A549 (cell line): ENCODE measurements at regions not wholly inside any gene's neighbourhood (a gene's known extent, or its start where the extent isn't known, plus 50 kb on each side); places are given as distances from the start of the nearest gene placed in this dataset.

Experiments used
- CBX8 ChIP-seq: fragments of 200-600 bp; sonication (generic); IDR thresholded peaks from 2 replicates; pipeline ENCODE4 v1.6.1; 2016
- CTCF ChIP-seq: fragments of >200 bp; sonication (Bioruptor Twin); formaldehyde crosslinking; IDR thresholded peaks from 3 replicates; pipeline ENCODE4 v1.5.1; 2016
- EP300 ChIP-seq, 2 experiments: fragments of >200 bp; sonication (Bioruptor Twin); formaldehyde crosslinking; IDR thresholded peaks; 2 replicates in 1 of 2; 3 replicates in 1 of 2; pipeline ENCODE4 v1.6.1; 2016 to 2017
- HOXA7 ChIP-seq: fragments of 250-450 bp; sonication (Bioruptor Pico); IDR thresholded peaks from 2 replicates; pipeline ENCODE4 v1.5.0; 2020; ENCODE audit warnings: mild to moderate bottlenecking, moderate library complexity
- HOXB5 ChIP-seq: fragments of 250-450 bp; sonication (Bioruptor Pico); IDR thresholded peaks from 2 replicates; pipeline ENCODE4 v1.5.0; 2020; ENCODE audit warnings: mild to moderate bottlenecking, moderate library complexity
- MYC ChIP-seq: IDR thresholded peaks from 2 replicates; pipeline ENCODE4 v1.6.1; 2012; ENCODE audit warnings: mild to moderate bottlenecking, inconsistent platforms, low read length, improper control_type of control experiment, borderline replicate concordance
- POLR2A ChIP-seq: IDR thresholded peaks from 2 replicates; pipeline ENCODE4 v1.6.1; 2012; ENCODE audit warnings: mild to moderate bottlenecking, low read length
- RNF2 ChIP-seq: fragments of 200-600 bp; sonication (generic); IDR thresholded peaks from 2 replicates; pipeline ENCODE4 v1.6.1; 2016; ENCODE audit warnings: low read depth, mild to moderate bottlenecking, antibody characterized with exemption, moderate library complexity, borderline replicate concordance
- SREBF2 ChIP-seq: fragments of 450-650 bp; IDR thresholded peaks from 2 replicates; pipeline ENCODE4 v1.6.1; 2014; ENCODE audit warnings: mild to moderate bottlenecking, moderate library complexity
- ZFP36 ChIP-seq: fragments of 450-650 bp; IDR thresholded peaks from 2 replicates; pipeline ENCODE4 v1.6.1; 2014; ENCODE audit warnings: borderline replicate concordance; ENCODE audit not compliant: partially characterized antibody
- TF ChIP-seq, protein P1 (sequence below): IDR thresholded peaks from 2 replicates; pipeline ENCODE4 v1.6.1; 2012
- TF ChIP-seq, protein P2 (sequence below): IDR thresholded peaks from 2 replicates; pipeline ENCODE4 v1.6.1; 2012; ENCODE audit warnings: low read depth, borderline replicate concordance

GRCh38 chr18:41659438-41660130 is 295.4 kb upstream of the PIK3C3 start:
- TF ChIP-seq, protein P1, sequence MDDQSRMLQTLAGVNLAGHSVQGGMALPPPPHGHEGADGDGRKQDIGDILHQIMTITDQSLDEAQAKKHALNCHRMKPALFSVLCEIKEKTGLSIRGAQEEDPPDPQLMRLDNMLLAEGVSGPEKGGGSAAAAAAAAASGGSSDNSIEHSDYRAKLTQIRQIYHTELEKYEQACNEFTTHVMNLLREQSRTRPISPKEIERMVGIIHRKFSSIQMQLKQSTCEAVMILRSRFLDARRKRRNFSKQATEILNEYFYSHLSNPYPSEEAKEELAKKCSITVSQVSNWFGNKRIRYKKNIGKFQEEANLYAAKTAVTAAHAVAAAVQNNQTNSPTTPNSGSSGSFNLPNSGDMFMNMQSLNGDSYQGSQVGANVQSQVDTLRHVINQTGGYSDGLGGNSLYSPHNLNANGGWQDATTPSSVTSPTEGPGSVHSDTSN = no peak
- no peak for TF ChIP-seq POLR2A
- no peak for TF ChIP-seq SREBF2
- no peak for TF ChIP-seq CTCF
- TF ChIP-seq CBX8 = no peak
- TF ChIP-seq, protein P2, sequence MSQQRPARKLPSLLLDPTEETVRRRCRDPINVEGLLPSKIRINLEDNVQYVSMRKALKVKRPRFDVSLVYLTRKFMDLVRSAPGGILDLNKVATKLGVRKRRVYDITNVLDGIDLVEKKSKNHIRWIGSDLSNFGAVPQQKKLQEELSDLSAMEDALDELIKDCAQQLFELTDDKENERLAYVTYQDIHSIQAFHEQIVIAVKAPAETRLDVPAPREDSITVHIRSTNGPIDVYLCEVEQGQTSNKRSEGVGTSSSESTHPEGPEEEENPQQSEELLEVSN = no peak
- TF ChIP-seq MYC = no peak
- no peak for TF ChIP-seq ZFP36
- TF ChIP-seq HOXA7 = no peak
- no peak for TF ChIP-seq RNF2
- no peak for TF ChIP-seq EP300 (IDR thresholded peaks at IDR 0.05)
- no peak for TF ChIP-seq HOXB5 (CRISPR knock-in tag)
